GM19351 (cell line): ENCODE measurements at regions not wholly inside any gene's neighbourhood (a gene's known extent, or its start where the extent isn't known, plus 50 kb on each side); places are given as distances from the start of the nearest gene placed in this dataset.
"Not testable (repeated sequence)": the region's sequence is repeated elsewhere in the genome, so short reads cannot be mapped to it uniquely, and the experiment has no call there.

Source experiments
- ATAC-seq: cut with Tn5 transposase; IDR thresholded peaks from one replicate; pipeline ENCODE4 v1.9.1; 2021; ENCODE audit warnings: mild to moderate bottlenecking, moderate library complexity; ENCODE audit not compliant: unreplicated experiment

DNA sequence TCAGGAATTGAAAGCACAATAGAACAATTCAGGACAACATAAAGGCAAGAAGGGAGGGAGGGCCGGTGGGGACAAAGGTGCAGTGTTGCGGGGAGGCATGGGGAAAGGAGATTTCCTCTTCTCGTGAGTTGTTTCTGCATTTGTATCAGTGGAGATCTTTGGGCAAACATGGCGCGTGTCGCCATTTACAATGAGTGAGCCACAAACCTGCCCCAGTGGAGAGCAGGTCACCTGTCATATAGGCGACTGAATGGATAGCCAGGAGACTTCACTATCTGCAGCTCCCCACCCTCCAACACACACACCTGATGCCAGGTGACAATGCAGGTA, 87.7 kb upstream of the SLC45A1 start:
- no peak for ATAC-seq

DNA sequence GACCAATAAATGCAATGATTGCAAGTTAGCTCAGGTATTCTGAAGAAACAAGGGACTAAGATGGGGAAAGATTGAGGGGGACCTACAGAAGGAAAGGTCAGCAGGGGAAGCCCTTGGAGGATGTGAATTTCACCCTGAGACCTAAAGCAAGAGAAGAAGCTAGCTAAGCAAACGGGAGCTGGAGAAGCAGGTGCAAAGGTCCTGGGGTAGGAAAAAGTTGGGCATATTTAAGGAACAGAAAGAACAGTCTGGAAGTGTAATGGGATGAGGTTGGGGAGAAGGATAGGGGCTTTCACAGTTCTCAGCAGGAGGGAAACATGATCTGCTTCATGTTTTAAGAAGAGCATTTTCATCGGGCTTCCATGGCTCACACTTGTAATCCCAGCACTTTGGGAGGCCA, 89.7 kb upstream of the SLC45A1 start:
- ATAC-seq = no peak

DNA sequence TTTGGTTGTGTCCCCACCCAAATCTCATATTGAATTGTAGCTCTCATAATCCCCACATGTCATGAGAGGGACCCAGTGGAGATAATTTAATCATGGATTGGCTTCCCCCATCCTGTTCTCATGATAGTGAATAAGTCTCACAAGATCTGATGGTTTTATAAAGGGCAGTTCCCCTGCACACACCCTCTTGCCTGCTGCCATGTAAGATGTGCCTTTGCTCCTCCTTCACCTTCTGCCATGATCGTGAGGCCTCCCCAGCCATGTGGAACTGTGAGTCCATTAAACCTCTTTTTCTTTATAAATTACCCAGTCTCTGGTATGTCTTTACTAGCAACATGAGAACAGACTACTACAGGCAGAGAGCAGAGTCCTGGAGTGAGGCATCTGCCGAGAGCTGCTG, 90.2 kb upstream of the SLC45A1 start:
- not testable (repeated sequence) for ATAC-seq

DNA sequence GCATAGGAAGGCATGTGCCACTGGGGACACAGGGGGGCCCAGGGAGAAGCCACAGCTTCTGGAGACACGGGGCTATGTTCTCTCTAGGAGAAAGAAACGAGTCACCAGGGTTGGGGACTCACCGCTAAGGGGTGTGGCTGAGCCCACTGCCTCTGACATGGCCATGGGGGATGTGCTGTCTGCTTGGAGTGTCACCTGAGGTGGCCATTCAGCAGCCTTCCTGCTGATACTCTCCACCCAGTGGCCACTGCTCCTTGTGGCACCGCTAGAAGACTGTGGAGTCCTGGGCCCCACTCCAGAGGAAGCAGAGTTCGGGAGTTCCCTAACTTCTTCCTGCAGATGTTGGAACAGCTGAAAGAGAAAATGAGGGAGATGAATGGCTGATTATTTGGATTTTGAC, 91.2 kb upstream of the SLC45A1 start:
- no peak for ATAC-seq

DNA sequence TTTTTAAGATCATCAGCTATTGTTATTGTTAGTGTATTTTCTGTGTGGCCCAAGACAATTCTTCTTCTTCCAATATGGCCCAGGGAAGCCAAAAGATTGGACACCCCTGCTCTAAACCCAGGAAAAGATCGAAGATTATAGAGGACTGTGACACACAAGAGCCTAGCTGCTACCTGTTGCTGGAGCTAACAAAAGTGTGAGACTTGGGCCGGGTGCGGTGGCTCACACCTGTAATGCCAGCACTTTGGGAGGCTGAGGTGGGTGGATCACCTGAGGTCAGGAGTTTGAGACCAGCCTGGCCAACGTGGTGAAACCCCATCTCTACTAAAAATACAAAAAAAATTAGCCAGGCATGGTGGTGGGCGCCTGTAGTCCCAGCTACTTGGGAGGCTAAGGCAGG, 91.9 kb upstream of the SLC45A1 start:
- ATAC-seq = not testable (repeated sequence)

DNA sequence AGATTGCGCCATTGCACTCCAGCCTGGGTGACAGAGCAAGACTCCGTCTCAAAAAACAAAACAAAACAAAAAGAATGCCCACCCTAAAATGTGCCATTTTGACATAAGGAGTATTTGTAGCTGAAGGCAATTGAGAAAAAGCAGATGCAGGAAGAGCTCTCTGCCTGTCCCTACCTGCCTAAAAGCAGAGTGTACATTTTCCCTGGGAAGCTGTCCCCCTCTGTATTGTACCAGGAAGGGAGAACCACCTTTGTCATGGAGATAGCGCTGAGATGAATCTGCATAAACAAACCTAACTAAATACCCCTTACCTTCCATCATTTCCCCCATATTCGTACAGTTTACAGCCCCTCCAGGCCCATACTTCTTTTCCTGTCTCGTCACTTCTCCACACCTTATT, 94.4 kb upstream of the SLC45A1 start:
- ATAC-seq = no peak

DNA sequence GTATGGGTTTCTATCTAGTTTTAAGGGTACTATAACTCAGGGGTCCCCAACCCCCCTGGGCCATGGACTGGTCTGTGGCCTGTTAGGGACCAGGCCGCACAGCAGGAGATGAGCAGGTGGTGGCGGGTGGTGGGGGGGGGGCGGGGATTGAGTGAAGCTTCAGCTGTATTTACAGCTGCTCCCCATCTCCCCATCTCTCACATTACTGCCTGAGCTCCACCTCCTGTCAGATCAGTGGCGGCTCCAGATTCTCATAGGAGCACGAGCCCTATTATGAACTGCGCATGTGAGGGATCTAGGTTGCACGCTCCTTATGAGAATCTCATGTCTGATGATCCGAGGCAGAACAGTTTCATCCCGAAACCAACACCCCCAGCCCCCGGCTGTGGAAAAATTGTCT, 95.1 kb upstream of the SLC45A1 start:
- no peak for ATAC-seq

DNA sequence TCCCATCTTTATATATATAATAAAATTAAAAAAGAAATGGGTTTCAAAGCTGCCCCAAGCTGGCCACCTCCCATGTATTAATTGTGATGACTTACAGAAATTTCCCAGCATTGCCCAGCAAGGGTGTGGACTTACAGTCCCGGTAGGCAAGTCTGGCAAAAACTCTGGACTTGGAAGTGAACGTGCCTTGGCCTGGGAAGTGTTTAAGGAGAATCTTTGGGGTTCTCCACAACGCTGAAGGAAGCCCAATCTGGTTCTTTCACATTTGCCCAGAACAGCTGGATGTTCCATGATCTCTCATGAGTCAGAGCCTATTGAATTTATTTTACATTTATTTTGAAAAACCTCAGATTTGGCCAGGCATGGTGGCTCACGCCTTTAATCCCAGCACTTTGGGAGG, 98.4 kb upstream of the SLC45A1 start:
- ATAC-seq = no peak

DNA sequence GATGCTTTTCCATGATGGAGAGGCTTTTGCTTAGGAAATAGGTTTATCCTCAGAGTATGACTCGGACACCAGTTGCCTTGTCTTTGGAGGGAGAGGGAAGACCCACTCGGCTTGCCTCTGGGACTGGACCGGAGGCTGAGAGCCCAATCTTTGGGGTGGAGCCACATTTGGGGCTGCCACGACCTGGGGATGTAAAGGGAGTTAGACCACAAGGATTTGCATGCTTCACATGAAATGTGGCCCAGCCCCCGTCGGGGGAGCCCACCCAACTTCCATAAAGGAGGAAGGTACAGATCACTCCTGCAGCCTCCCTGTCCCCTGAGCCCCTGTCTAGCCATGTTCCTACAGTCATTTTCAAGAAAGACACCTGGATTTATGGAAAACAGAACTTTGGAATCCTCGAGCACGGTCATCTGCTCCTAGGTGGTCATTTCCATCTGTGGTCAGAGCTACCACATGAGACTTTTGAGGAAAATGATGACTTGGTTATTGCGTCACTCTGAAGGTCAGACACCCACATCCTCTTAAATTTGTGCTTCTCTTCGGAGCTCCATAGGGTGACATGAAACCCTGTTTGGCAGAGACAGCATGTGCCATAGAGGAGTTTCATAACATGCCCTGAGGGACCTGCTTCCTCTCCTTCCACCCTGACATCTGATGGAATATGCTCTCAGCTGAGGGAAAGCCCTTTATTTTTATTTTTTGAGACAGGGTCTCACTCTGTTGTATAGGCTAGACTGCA, 99.4 kb upstream of the SLC45A1 start:
- ATAC-seq = no peak

DNA sequence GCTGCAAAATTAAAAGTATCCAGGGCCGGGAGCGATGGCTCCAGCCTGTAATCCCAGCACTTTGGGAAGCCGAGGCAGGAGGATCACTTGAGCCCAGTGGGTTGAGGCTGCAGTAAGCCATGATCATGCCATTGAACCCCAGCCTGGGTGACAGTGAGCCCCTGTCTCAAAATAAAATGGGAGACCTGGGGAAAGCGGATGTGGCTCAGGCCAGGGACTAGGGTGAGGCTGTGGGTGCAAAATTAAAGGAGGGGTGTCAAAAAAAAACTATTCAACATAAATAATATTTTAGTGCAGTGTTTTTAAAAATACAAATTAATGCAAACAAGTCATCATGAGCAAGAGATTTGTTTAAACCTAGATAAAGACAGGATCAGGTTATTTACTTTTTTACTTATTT, 100.1 kb upstream of the SLC45A1 start:
- no peak for ATAC-seq

DNA sequence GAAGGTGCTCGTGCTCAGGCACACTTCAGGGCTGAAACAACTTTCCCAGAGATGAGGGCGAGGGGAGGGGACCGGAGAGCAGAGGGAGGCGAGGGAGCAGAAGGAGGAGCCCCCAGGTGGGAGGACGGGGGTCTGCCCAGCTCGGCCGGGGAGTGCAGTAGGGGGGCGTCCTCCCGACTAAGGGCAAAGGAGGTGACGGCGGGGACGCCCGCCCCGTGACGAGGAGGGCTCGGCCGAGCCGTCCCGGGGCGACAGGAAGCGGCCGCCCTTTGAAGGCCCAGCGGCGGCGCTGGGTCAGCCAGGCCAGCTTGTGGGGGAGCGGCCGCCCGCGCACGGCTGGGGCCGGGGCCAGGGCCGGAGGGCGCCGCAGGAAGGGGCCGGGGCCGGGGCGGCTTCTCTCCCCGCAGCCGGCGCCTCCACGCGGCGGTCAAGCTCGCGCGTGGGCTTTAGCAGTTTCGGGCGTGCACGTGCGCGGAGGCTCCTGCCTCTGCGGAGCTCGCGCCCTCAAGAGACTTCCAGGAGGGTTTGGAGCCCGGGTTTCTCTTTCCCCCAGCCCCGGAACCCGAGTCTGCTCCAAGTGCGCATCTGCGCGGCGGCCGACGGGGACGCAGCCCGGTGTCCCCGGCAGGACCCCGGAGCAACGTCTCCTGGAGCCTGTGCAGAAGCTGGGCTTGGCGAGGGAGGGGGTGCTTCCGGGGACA, 100.8 kb upstream of the SLC45A1 start:
- ATAC-seq = no peak

DNA sequence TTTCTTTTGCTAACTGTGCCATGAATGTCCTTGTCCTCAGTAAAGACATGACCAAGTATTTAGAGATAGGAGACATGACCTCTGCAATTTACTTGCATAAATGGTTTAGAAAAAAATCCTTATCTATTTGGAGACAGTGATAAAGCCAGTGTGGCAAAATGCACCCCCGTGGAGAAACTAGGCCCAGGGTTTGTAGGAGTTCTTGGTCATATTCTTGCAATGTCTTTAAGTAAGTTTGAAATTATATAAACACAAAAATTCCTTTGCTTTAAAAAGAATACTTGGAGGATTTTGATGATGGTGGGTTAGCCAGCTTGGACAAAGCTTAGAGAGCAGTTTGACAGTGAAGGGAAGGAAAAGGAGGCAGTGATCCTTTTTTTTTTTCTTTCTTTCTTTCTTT, 101.9 kb upstream of the SLC45A1 start:
- no peak for ATAC-seq

DNA sequence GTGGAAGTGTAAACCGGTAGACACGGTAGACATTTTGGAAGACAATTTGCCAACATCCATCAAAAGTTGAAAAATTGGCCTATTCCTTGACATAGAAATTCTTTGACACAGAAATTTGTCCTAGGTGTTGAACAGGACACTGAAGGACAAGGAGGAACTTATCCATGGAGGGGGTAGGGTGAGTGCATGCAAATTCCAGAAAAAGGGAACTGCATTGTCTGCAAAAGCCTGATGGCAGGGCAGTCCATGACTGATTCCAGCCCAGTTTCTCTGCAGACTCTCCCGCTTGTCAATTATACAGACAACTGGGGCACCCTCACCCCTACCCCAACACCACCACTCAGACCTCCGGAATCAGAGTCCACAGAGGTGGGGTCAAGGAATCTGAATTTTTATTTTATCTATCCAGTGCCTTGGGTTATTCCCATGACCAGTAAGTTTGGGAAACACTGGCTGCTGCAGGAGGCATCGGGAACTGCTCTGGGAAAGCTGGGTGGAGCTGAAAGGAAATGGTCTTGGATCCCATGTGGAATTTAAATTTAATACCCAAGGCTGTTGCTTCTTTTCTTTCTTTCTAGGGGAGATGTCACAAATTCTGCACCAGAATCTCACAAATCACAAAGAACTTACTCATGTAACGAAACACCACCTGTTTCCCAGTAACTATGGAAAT, 103.3 kb upstream of the SLC45A1 start:
- no peak for ATAC-seq

DNA sequence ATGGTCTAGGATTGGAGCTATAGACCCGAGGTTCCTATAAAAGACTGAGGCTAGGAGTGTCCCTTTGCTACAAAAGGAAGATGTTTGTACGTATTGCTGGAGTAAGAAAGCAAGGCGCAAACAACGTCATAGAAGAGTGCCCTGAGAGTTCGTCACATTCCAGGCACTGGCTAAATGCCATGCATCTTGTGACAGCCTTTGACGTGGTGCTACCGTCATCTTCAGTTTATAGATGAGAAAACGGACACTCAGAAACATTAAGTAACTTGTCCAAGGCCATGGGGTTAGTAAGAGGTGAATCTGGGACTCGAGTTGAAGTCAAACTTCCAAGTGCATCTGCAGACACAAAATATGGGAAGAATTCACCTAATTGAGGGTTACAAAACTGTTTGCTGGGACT, 104.2 kb upstream of the SLC45A1 start:
- ATAC-seq = no peak

DNA sequence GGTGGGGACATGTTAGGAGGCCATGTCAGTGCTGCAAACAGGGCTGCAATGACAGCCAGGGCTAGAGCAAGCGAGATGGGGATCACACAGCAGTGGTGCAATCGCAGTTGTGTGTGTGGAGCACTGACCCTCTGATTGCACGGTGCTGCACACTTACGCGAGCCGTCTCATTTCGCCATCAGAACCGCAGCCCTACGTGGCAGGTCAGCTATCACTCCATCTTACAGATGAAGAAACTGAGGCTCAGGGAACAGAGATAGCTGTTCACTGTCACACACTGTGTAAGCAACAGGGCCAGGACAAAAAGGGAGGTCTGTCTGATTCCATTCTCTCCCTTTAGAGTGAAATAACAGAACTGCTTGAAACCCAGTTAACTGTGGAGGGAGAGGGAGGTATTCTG, 104.8 kb upstream of the SLC45A1 start:
- no peak for ATAC-seq

DNA sequence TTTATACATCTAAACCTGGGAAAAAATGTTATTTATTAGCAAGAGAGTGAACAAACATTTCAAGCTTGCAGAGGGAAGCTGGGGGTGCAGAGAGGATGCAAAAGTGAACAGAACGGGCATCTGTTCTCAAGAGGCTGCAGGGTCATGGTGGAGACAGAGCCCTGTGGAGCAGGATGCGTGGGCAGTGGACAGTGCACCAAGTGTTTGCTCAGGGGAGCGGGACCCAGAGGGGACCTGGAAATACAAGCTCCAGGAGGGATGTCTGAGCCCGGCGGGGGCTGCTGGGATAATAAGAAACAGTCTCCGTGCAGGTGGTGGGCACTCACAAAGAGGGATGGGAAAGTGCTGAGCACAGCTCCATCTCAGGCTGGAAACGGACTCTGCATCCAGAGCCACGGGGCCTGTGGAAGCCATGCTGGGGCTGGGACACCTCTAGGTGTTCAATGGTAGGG, 105.3 kb upstream of the SLC45A1 start:
- ATAC-seq = no peak

DNA sequence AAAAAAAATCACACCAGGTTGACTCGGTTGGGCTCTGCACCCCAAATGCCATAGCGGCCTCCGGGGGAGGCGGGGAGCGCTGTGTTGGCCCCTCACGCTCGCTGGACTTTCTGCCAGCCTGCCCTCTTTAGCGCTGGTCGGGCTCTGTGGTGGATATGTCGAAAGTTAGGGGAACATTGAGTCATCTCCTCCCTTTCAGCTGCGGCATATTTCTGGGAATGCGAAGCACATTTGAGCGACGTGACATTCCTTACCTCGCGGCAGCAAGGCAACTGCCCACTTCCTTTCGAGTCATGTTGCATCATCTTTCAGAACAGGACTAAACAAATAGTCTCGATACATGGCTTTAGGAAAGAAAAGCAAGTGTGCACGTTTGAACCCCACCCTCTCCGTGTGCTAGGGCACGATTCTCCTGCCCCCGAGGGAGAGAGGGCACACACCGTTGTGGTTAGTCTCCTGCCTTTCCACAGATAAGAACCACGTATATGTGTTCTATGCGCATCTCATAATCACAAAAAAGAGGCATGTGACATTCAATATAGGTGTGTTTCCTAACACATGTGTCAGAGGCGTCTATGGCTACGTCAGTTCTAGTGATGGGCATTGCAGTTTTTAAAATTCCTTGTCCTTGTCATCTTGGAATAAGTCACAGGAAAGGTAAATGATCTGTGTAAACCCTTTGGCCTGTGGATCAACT, 105.9 kb upstream of the SLC45A1 start:
- ATAC-seq = no peak

DNA sequence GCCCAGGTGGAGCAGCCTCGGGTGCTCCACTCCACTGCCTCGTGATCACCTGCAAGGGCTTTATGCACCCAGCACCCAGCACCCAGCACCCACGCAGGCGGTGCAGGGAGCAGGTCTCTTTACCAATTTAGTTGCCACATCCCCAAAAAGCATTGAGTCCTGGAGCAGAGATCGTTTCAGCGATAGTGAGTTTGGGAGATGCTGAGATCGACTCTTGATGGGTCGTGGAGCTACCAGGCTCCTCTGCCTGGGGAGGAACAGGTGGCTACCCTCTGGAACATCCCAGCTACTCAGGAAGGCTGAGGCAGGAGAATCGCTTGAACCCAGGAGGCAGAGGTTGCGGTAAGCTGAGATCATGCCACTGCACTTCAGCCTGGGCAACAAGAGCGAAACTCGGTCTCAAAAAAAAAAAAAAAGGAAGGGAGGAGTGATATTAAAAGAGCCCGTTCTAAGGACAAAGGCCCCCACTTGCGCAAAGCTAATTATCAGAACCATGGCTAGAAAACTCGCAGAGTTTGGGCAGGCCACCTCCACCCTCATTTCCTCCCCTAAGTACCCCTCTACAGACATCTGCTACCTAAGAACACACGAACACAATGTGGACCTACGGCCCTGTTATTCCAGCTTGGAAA, 106.5 kb upstream of the SLC45A1 start:
- no peak for ATAC-seq

DNA sequence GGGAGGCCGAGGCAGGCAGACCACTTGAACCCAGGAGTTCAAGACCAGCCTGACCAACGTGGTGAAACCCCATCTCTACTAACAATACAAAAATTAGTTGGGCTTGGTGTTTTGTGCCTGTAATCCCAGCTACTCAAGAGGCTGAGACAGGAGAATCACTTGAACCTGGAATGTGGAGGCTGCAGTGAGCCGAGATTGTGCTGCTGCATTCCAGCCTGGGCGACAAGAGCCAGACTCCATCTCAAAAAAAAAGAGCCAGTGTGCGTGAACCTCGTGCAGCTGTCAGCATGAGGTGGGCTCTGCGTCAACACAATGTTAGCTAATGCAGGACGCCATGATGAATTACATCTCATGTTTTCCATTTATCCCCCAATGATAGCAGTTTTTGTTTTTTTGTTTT, 110.7 kb upstream of the SLC45A1 start:
- ATAC-seq = no peak

DNA sequence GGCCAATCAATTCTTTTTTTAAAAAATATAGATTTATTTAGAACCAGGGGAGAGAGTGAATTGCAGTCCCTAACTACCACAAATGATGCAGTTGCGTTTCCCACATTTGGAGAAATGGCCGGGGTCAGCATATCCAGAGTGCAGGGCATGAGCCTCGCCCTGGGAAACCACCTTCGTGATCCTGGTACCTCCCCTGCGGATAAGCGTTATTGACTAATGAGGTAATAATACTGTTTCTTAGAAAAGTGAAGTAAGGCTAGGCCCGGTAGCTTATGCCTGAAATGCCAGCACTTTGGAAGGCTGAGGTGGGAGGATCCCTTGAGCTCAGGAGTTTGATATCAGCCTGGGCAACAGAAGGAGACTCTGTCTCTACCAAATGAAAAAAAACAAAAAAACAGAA, 111.5 kb upstream of the SLC45A1 start:
- no peak for ATAC-seq

DNA sequence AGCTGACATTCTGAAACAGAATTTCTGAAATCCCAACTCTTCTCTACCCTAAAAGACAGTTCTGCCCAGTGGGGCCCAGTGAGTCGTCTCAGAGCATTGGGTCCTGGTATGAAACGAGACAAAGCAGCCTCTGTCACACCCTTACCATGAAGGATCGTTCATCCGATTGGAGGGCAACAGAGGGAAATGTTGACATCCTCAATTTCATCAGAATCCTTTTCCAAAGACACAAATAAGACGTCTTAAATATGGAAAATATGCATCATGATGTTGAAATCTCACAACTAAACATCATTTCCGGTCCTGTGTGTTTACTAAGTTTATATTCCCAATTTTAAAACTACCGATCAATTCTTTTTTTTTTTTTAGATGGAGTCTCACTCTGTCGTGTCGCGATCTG, 112.1 kb upstream of the SLC45A1 start:
- ATAC-seq = no peak
